ENCODE measurements at regions not wholly inside any gene's neighbourhood (a gene's known extent, or its start where the extent isn't known, plus 50 kb on each side); places are given as distances from the start of the nearest gene placed in this dataset.
A peak's percentile ranks its signal among the peaks of the same experiment; 100 is the strongest.
"Not testable (repeated sequence)": the region's sequence is repeated elsewhere in the genome, so short reads cannot be mapped to it uniquely, and the experiment has no call there.

DNA sequence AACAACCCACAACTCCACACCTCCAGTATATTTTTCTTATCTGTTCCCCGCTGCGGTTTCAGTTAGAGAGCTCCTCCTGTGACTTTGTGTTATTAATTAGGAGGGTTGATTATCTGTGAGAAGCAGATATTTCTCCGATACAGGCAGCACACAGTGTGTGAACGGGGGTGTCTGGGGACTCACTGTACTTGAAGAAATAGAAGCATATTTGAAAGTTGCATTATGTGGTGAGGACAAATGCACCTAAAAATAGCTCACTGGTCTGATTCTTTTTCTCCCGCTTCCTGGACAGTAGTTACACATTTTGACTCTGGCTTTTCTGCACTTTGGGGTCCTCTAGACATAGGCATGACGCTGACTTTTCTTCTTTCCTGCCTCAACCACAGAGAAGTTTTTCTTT is 277.7 kb downstream of the VRK1 start:
- DNase-seq (ENCODE audit: low spot score), result no peak

- peak; percentile 3 for DNase-seq (ENCODE audit: low spot score)
Measured at GRCh38 chr14:97077253-97077653, 280.1 kb downstream of the VRK1 start.

GRCh38 chr14:97077687-97078086 is 280.5 kb downstream of the VRK1 start:
- no peak for DNase-seq (ENCODE audit: low spot score)

DNA sequence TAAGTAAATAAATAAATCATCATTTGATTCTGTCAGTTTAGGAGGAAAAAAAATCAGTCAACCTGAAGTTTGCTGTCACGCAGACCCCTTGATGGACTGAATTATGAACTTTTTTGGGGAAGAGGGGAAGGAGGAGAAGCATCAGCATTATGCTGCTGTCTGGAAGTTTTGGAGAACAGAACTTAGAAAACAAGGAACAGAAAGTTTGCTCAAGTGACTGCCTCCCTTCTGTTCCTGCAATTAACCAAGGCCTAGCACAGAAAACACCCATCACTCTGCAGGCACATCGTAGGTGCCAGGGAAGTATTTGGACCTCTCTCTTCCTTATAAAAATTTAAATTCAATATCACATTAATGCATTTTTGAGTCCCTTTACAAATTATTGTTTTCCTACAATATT is 283.8 kb downstream of the VRK1 start:
- no peak for DNase-seq (ENCODE audit: low spot score)

DNA sequence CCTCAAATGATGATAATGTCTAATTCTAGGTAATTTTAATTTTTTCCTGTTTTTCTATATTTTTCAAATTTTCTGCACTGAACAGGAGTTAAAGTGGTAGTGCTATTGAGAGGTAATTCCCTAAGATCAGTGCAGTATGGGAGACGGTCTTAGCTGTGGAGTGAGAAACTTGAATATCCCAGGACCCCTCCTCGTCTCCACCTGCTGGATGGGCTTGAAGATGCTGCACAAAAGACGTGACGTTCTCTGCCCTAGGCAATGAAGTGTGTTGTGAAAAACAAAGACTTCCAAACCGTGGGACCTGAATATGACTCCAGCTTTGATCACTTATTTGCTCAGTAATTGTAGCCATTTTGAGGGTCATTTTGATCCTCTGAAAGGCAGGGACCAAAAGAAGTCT is 298.1 kb downstream of the VRK1 start:
- no peak for DNase-seq (ENCODE audit: low spot score)

- no peak for DNase-seq (ENCODE audit: low spot score)
Measured at GRCh38 chr14:97097296-97097695, 300.1 kb downstream of the VRK1 start.

DNA sequence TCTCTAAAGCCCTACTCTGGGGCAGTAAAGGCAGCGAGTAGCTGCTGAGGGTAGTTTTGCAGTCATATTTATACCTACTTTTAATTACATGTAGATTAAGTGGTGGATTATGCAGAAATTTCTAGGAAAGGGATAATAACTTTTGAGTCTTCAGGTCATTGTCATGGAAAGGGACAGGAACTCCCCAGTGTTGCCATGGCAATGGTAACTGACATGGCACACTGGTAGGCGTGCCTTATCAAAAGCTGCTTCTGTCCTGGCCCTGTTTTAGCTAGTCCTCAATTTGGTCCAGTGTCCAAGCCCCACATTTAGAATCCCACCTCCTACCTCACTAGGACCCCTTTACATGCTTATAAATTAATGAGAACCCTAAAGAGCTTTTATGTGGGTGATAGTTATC is 303.1 kb downstream of the VRK1 start:
- DNase-seq (ENCODE audit: low spot score), result no peak

- no peak for DNase-seq (ENCODE audit: low spot score)
Measured at GRCh38 chr14:97101561-97101960, 304.4 kb downstream of the VRK1 start.

DNA sequence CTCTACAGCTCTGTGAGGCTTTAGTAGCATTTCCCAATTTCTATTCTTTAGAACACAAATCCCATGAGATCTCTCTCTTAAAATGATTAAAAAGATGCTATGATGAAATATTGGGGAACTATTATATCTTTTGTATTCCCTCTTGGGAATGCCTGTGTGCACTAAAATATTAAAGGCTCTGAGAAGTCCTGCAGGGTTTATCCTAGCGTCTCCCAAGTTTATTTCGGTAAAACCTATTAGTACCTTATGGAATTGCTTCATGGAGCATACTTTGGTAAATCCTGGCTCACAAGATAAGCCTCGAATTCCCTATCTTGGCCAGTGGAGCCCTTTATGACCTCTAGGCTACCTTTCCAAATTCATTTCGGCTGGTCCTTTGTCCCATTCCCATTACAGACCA is 306.8 kb downstream of the VRK1 start:
- no peak for DNase-seq (ENCODE audit: low spot score)

GRCh38 chr14:97106166-97106565 is 309.0 kb downstream of the VRK1 start:
- no peak for DNase-seq (ENCODE audit: low spot score)

- no peak for DNase-seq (ENCODE audit: low spot score)
Measured at GRCh38 chr14:97106609-97107008, 309.4 kb downstream of the VRK1 start.

DNA sequence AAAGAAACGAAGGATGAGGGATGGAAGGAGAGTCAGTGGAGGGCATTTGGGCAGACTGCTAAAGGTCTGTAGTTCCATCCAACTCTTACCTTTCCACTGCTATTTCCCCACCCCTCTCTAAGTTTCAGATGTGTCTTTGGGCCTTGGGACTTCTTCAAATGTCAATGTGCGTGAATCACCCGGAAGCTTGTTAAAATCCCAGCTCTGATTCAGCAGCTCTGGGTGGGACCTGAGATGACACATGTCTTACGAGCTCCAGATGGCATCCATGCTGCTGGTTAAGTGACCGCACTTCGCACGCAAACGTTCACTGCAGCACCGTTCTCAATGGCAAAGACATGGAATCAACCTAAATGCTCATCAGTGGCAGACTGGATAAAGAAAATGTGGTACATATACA is 309.9 kb downstream of the VRK1 start:
- DNase-seq (ENCODE audit: low spot score), result no peak

- DNase-seq (ENCODE audit: low spot score), result no peak
Measured at GRCh38 chr14:97107760-97108159, 310.6 kb downstream of the VRK1 start.

GRCh38 chr14:97109234-97109633 is 312.1 kb downstream of the VRK1 start:
- DNase-seq (ENCODE audit: low spot score), result no peak

DNA sequence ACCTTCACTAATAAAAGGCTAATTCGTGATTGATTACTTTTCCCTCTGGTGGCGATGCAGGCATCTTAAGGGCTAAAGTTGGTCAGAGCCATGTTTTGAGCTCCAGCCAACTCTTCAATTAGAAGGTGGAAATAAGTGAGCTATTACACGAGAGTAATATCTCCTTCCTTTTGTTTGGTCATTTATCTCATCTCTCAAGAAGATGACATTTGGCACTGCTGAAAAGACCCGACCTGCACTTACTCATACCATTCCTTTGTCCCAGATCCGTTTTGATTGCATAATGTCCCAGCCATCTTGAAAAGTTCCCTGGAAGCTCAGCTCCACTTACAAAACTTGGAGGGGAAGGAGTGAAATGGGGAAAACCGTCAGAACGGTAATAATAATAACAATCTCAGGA is 316.2 kb downstream of the VRK1 start:
- no peak for DNase-seq (ENCODE audit: low spot score)

GRCh38 chr14:97116546-97116945 is 319.4 kb downstream of the VRK1 start:
- no peak for DNase-seq (ENCODE audit: low spot score)

DNA sequence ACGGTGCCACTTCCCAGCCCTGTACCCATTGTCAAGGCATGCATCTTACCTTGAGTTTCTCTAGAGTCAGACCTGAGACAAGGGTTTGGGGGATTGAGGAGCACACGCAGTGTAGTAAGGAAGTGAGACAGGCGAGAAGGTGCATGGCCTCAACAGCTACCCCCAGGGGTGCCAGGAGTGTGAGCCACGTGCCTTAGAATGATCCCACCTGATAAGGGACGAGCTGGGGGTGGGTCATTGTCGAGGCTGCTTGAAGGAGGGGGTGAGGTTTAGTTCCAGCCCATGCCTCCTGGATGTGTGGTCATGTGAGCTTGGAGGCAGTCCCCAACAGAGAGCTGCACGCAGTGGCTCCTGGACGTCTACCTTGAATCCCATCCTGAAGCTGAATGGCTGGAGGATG is 320.5 kb downstream of the VRK1 start:
- no peak for DNase-seq (ENCODE audit: low spot score)

GRCh38 chr14:97120204-97120603 is 323.0 kb downstream of the VRK1 start:
- no peak for DNase-seq (ENCODE audit: low spot score)

- DNase-seq (ENCODE audit: low spot score), result peak; percentile 64
Measured at GRCh38 chr14:97120611-97121031, 323.4 kb downstream of the VRK1 start.

- no peak for DNase-seq (ENCODE audit: low spot score)
Measured at GRCh38 chr14:97129639-97130038, 332.5 kb downstream of the VRK1 start.

DNA sequence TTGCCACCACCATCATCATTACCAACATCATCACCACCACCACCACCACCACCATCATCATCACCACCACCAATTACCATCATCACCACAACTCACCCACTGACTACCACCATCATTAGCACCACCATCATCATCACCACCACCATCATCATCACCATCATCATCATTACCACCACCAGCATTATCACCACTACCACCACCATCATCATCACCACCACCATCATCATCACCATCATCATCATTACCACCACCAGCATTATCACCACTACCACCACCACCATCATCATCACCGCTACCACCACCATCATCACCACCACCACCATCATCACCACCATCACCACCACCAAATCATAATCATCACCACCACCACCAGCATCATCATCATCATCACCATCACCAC is 338.7 kb downstream of the VRK1 start:
- not testable (repeated sequence) for DNase-seq (ENCODE audit: low spot score)

GRCh38 chr14:97137705-97138104 is 340.5 kb downstream of the VRK1 start:
- DNase-seq (ENCODE audit: low spot score), result peak; percentile 35

- no peak for DNase-seq (ENCODE audit: low spot score)
Measured at GRCh38 chr14:97138801-97139200, 341.6 kb downstream of the VRK1 start.

- DNase-seq (ENCODE audit: low spot score), result no peak
Measured at GRCh38 chr14:97143011-97143410, 345.8 kb downstream of the VRK1 start.

DNA sequence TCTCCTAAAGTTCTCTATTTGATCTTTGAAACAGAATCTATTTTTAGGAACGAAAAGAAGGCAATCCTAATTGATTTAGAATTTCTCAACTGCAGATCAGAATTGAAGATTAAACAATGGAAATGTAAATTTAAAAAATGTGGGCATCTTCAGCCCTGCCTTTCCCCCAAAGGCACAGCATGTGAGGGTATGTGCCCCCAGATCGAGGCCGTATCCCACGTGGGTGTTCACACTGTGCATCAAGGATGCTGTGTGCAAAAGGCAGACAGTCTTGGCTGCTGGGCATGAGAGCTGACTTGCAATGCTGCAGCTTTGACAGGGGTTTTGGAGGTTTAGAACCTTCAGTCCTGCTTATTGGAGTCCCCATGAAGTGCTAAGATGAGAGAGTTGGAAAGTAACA is 346.3 kb downstream of the VRK1 start:
- no peak for DNase-seq (ENCODE audit: low spot score)
